HepG2 (cell line): ENCODE measurements at regions not wholly inside any gene's neighbourhood (a gene's known extent, or its start where the extent isn't known, plus 50 kb on each side); places are given as distances from the start of the nearest gene placed in this dataset.

ENCODE experiments used
- CHD2 ChIP-seq: IDR thresholded peaks from 2 replicates; pipeline ENCODE4 v1.6.1; 2011; ENCODE audit warnings: low read depth, low read length, improper control_type of control experiment
- EZH2 ChIP-seq: conservative IDR thresholded peaks from 2 replicates; pipeline ENCODE4 v1.6.1; 2012; ENCODE audit warnings: mild to moderate bottlenecking, low read depth, low read length, moderate library complexity
- SNRNP70 ChIP-seq: fragments of 200-400 bp; formaldehyde crosslinking; IDR thresholded peaks from 2 replicates; pipeline ENCODE4 v1.6.1; 2017; ENCODE audit warnings: mild to moderate bottlenecking, low read depth, low read length, moderate library complexity
- ZNF230 ChIP-seq: sonication (generic); formaldehyde crosslinking; IDR thresholded peaks from 2 replicates; pipeline ENCODE4 v1.4.0; 2020; ENCODE audit warnings: mild to moderate bottlenecking, missing genetic modification reagents

DNA sequence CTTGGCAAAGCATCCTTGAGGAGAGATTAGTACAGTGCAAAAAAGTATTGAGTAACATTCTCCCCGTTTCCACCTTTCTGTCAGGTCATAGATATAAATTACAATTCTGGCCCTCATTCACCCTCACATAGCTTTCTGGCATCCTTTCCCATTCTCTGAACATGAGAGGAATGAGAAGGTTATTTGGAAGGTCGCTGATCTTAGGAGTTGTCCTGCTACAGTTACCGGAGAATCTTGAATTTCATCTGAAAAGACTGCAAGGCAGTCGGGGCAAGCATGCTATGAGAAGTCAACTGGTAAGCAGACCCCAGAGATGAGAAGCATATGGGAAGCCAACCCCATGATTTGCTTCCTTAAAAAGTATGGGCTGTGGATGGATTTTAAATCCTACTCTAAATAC is 166.7 kb upstream of the CENPW start:
- no peak for TF ChIP-seq EZH2
- no peak for TF ChIP-seq ZNF230 (CRISPR knock-in tag)
- no peak for TF ChIP-seq CHD2
- TF ChIP-seq SNRNP70: no peak
